Subcutaneous abdominal adipose tissue (tissue), 5 donors: ENCODE measurements at regions not wholly inside any gene's neighbourhood (a gene's known extent, or its start where the extent isn't known, plus 50 kb on each side); places are given as distances from the start of the nearest gene placed in this dataset.

Experiments used
- H3K27ac ChIP-seq: one replicate; pipeline ENCODE4 v1.7.0; 2013; ENCODE audit warnings: low read depth, mild to moderate bottlenecking, inconsistent platforms, low read length, moderate library complexity
- H3K27me3 ChIP-seq, 5 donors: one replicate each; pipeline ENCODE4 v1.7.0; 2013; ENCODE audit warnings: low read length in 5 of 5, inconsistent platforms in 1 of 5; ENCODE audit not compliant: control insufficient read depth in 5 of 5, insufficient read depth in 4 of 5
- H3K36me3 ChIP-seq, 5 donors: one replicate each; pipeline ENCODE4 v1.7.0; 2013; ENCODE audit warnings: low read length in 5 of 5; ENCODE audit not compliant: control insufficient read depth in 5 of 5, insufficient read depth in 5 of 5
- H3K4me1 ChIP-seq, 5 donors: one replicate each; pipeline ENCODE4 v1.7.0; 2013; ENCODE audit warnings: low read length in 5 of 5, mild to moderate bottlenecking in 3 of 5, moderate library complexity in 1 of 5; ENCODE audit not compliant: control insufficient read depth in 5 of 5, insufficient read depth in 5 of 5
- H3K4me3 ChIP-seq, 5 donors: one replicate each; pipeline ENCODE4 v1.7.0; 2013; ENCODE audit warnings: low read length in 5 of 5, low read depth in 1 of 5
- H3K9ac ChIP-seq, 5 donors: one replicate each; pipeline ENCODE4 v1.7.0; 2013; ENCODE audit warnings: low read length in 5 of 5, mild to moderate bottlenecking in 4 of 5, moderate library complexity in 3 of 5
- H3K9me3 ChIP-seq, 5 donors: one replicate each; pipeline ENCODE4 v1.7.0; 2013; ENCODE audit warnings: low read length in 5 of 5; ENCODE audit not compliant: control insufficient read depth in 5 of 5
- donor health status: healthy.
- donor health status: healthy.
- donor health status: healthy.
- donor health status: healthy.
- donor health status: healthy.

DNA sequence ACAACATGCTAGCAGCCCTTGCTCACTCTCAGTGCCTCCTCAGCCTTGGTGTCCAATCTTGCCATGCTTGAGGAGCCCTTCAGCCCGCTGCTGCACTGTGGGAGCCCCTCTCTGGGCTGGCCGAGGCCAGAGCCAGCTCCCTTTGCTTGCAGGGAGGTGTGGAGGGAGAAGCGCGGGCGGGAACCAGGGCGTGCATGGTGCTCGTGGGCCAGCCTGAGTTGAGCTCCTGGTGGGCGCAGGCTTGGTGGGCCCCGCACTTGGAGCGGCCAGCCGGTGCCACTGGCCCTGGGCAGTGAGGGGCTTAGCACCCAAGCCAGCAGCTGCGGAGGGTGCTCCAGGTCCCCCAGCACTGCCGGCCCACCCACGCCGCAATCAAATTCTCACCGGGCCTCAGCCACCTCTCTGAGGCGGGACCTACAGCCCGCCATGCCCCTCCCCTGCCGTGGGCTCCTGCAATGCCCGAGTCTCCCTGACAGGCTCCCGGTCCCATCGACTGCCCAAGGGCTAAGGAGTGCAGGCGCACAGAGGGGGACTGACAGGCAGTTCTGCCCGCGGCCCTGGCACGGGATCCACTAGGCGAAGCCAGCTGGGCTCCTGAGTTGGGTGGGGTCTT, 333.5 kb downstream of the KCNN2 start:
- no peak overlapping the region for H3K9ac ChIP-seq
- H3K4me1 ChIP-seq: no peaks in the 10 kb centered on the region
- H3K4me3 ChIP-seq: no peak overlapping the region
- H3K27me3 ChIP-seq: no peaks in the 10 kb centered on the region
- no peak overlapping the region for H3K27ac ChIP-seq
- no peaks in the 10 kb centered on the region for H3K36me3 ChIP-seq
- peaks cover 0 to 5% (median 0%) of the 10 kb centered on the region in 5 donors for H3K9me3 ChIP-seq

DNA sequence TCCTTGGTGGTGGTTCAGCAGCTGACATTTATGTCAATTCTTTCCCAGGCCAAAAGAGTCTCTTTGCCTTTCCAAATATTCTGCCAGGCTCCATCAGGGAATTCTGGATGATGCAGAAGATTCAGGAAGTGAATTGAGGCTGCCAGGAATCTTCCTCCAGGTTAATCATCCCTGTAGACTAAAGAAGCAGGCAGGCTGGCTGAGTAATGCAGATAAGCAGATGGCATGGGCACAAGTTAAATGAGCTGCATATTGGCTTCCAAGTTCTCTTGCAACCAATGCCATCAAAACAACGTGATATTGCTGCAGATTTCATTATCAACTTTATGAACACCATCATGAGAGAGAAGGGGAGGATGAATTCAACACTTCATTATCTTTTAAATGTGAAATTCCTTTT, 324.5 kb downstream of the KCNN2 start:
- Histone ChIP-seq H3K4me3 (no peak overlapping the region), H3K9ac (no peak overlapping the region), H3K27me3 (no peaks in the 10 kb centered on the region), H3K9me3 (no peaks in the 10 kb centered on the region), H3K27ac (no peak overlapping the region), H3K36me3 (no peaks in the 10 kb centered on the region), H3K4me1 (no peaks in the 10 kb centered on the region)

DNA sequence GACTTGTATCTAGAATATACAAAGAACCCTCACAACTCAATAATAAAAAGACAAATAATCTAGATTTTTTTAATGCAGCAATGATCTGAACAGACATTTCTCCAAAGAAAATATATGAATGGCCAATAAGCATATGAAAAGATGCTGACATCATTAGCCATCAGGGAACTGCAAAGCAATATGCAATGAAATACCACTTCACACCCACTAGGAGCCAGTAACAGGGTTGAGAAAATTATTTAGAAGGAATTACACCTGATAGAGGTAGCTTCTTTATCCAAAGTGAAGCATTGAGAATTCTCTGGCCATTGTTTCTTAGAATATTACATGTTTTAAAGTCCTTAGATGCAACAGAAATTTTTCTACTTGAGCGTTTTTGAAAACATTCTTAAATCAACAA, 316.9 kb downstream of the KCNN2 start:
- Histone ChIP-seq H3K27ac (no peak overlapping the region), H3K9me3 (peaks cover 0 to 5% (median 0%) of the 10 kb centered on the region in 5 donors), H3K4me1 (no peaks in the 10 kb centered on the region), H3K36me3 (no peaks in the 10 kb centered on the region), H3K9ac (no peak overlapping the region), H3K27me3 (no peaks in the 10 kb centered on the region), H3K4me3 (no peak overlapping the region)

DNA sequence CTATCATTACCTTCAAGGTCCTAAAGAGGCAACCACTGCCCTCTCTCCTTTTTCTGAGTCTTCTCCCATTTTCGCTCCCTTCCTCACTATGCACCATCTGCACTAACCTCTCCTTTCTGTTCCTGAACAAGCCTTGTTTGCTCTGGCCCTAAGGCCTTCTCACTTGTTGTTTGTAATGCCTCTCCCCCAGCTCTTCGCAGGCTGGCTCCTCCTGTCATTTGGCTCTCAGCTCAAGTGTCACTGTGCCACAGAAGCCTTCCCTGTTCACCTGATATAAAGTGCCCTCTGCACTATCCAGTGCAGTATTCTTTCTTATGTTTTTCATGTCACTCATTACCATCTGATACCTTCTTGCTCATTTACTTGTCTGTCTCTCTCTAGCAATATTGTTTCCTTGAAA, 303.7 kb downstream of the KCNN2 start:
- Histone ChIP-seq H3K4me1 (no peaks in the 10 kb centered on the region), H3K9me3 (no peaks in the 10 kb centered on the region), H3K4me3 (no peak overlapping the region), H3K9ac (no peak overlapping the region), H3K27me3 (no peaks in the 10 kb centered on the region), H3K36me3 (no peaks in the 10 kb centered on the region), H3K27ac (no peak overlapping the region)

DNA sequence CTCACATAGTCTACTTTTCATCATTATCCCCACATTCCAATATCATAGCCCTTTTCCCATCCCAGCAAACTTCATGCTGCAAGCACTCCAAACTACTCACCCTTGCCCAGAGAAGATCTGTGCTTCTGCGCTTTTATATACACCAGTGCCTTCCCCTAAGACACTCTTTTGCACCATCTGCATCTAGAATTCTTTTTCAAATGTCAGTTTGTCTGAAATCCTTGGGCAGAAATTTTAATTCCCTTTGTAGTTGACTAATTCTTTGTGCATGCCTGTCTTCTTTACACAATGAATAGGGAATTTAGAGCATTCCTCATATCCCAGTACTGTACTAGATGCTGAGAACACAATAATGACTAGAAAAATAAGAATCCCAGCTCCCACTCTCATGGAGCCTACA, 298.9 kb downstream of the KCNN2 start:
- Histone ChIP-seq H3K36me3 (no peaks in the 10 kb centered on the region), H3K4me1 (no peaks in the 10 kb centered on the region), H3K4me3 (no peak overlapping the region), H3K9me3 (no peaks in the 10 kb centered on the region), H3K27me3 (no peaks in the 10 kb centered on the region), H3K27ac (no peak overlapping the region), H3K9ac (no peak overlapping the region)

DNA sequence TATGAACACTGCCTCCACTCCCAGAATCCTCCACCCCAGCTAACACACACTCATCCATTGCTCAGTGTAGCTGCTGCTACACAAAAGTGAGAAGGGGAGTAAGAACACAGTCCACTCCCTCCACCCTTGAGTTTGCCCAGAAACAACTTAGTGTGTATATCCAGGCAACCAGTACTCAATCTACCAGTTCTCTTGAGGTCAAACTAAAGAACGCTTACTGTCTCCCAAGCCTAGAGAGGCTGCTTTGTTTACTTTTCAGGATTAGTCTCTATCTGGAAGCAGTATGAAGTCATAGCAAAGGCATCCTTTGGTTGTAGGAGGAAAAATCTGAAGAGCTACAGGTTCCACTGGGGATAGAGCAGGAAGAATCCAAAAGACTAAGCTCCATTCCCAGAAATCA, 296.3 kb downstream of the KCNN2 start:
- H3K9me3 ChIP-seq: no peaks in the 10 kb centered on the region
- H3K4me1 ChIP-seq: no peaks in the 10 kb centered on the region
- H3K27me3 ChIP-seq: no peaks in the 10 kb centered on the region
- H3K36me3 ChIP-seq: no peaks in the 10 kb centered on the region
- no peak overlapping the region for H3K4me3 ChIP-seq
- H3K9ac ChIP-seq: no peak overlapping the region
- no peak overlapping the region for H3K27ac ChIP-seq

DNA sequence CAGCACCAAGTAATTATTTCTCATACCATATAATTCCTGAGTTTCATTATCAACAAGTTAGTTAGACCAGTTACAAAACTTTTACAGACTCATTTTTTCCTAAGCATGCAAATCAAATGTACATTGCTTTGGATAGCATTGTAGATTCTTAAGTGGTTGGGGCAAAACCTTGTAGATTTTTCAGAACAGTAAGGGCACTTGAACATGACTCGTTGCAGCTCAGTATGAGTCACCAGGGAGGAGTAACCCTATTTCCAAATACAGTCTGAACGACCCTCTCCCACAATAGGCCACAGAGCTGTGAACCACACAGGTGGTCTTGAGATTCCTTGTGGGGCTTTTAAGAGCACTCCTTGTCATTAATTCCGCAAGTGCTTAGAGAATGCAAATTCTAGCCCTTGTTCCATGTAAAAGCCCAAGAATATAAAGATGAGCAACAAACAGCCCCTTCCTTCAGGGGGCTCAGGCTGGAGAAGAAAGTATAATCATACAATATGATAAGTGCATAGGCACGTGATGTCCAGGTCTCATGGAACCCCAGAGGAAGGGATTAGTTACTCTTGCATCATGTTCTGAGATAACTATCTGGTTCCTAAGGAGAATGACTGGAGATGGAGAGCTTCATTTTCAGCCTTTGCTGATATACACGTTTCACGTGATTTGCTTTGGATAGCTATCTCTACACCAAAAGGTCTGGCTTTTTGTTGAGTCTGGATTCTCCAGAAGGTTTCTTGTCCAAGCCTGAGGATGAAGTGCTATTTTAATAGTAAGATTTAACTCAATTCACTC, 295.7 kb downstream of the KCNN2 start:
- Histone ChIP-seq H3K27me3 (no peaks in the 10 kb centered on the region), H3K9me3 (no peaks in the 10 kb centered on the region), H3K4me3 (no peak overlapping the region), H3K4me1 (no peaks in the 10 kb centered on the region), H3K9ac (no peak overlapping the region), H3K36me3 (no peaks in the 10 kb centered on the region), H3K27ac (no peak overlapping the region)

DNA sequence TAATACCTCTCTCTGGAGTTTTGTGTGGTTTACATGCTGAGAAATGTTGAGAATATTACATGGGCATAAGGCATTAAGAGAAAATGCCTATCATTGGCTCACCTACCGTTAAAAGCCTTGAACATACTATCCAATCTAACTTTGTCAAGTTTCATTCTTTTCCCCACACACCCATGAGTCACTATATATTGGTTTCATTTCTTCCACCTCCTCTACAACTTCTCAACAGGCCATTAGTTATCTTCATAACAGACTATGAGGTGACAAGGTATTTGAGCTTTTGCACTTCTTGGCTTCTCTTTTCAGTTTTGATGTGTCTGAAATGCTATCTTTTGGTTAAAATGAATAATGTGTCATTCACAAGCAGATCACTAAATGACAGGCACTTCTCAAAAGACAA, 288.0 kb downstream of the KCNN2 start:
- peaks cover 0 to 6% (median 0%) of the 10 kb centered on the region in 5 donors for H3K4me1 ChIP-seq
- H3K9me3 ChIP-seq: no peaks in the 10 kb centered on the region
- H3K4me3 ChIP-seq: no peak overlapping the region
- no peaks in the 10 kb centered on the region for H3K36me3 ChIP-seq
- no peak overlapping the region for H3K27ac ChIP-seq
- no peak overlapping the region for H3K9ac ChIP-seq
- H3K27me3 ChIP-seq: no peaks in the 10 kb centered on the region

DNA sequence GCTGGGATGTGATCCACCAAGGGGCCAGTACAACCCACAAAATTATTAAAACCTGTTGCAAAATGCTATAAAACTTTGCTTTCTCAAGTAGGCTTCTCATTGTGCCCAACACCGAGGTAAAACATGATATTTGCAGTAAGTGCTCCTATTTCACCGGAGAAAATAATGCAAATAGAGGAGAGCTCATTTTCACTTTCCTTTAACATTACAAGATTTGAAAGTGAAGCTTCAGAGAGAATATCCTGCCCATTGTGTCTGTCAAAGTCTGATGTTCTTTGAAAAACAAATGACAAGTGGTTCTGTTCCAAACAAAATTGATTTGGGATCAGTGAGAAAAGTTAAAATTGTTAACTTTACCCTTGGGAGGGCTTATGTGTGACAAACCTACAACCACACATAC, 287.1 kb downstream of the KCNN2 start:
- peaks cover 0 to 6% (median 0%) of the 10 kb centered on the region in 5 donors for H3K4me1 ChIP-seq
- no peak overlapping the region for H3K4me3 ChIP-seq
- H3K27me3 ChIP-seq: no peaks in the 10 kb centered on the region
- H3K9ac ChIP-seq: no peak overlapping the region
- no peak overlapping the region for H3K27ac ChIP-seq
- no peaks in the 10 kb centered on the region for H3K36me3 ChIP-seq
- peaks cover 0 to 2% (median 0%) of the 10 kb centered on the region in 5 donors for H3K9me3 ChIP-seq

DNA sequence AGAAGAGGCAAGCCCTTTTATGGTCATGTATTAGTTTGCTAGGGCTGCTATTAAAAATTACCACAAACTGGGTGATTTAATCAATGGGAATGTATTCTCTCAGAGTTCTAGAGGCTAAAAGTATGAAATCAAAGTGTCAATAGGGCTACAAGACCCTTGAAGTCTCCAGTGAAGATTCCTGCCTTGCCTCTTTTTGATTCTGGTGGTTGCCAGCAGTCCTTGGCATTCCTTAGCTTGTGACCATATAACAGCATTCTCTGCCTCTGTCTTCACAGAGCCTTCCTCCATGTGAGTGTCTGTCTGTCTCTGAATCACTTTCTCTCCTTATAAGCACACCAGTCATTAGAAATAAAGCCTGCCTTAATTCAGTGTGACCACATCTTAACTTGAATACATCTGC, 282.7 kb downstream of the KCNN2 start:
- Histone ChIP-seq H3K27ac (no peak overlapping the region), H3K27me3 (no peaks in the 10 kb centered on the region), H3K4me3 (no peak overlapping the region), H3K36me3 (no peaks in the 10 kb centered on the region), H3K9ac (no peak overlapping the region), H3K9me3 (peaks cover 0 to 2% (median 0%) of the 10 kb centered on the region in 5 donors), H3K4me1 (peaks cover 0 to 3% (median 0%) of the 10 kb centered on the region in 5 donors)
